ENCODE measurements at regions not wholly inside any gene's neighbourhood (a gene's known extent, or its start where the extent isn't known, plus 50 kb on each side); places are given as distances from the start of the nearest gene placed in this dataset.
A peak's percentile ranks its signal among the peaks of the same experiment; 100 is the strongest.

DNA sequence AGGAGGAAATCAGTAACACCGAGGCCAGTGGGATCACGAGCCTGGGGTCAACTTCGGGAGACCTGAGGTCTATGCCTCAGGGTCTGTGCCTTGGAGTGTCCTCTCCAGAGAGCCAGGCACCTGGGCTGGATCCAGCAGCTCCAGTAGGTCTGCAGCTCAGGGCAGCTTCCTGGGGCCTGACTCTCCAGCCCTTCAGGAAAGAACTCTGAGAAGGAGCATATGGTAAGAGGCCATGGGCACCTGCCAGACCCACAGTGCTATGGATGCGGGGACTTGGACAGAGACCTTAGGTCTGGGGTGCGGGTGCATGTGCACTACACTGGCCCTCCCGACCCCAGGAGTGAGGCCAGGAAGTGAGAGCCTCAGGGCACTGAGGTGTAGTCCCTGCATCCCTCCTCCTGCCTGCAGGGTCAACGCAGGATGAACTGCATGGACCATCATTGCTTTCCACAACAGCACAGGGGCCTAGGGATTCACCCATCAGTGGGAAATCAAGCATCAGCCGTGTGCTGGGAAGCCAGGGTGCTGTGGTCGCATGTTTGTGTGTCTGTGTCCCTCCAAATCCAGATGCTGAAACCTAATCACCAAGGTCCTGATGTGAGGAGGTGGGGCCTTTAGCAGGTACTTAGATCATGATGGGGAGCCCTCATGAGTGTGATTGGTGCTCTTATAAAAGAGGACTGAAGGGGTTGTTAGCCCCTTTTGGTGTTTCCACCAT, 210.9 kb upstream of the CST7 start:
- Histone ChIP-seq H3K27ac (ENCODE audit: extremely low read depth, low read depth, low read length) (no peak overlapping the region), H3K36me3 (ENCODE audit: control insufficient read depth in 2 of 2, insufficient read depth in 1 of 2, low read length in 2 of 2) (no peaks in the 10 kb centered on the region), H3K4me3 (ENCODE audit: low read depth, low read length) (no peak overlapping the region), H3K4me1 (ENCODE audit: control insufficient read depth, insufficient read depth, low read length) (no peaks in the 10 kb centered on the region), H3K9me3 (ENCODE audit: control insufficient read depth, insufficient read depth, low read depth, low read length) (no peaks in the 10 kb centered on the region)
- ChIA-PET POLR2A (no interaction called here), CTCF (no interaction called here)
- TF ChIP-seq REPIN1 (tag by site-specific recombination; IDR thresholded peaks at IDR 0.05; ENCODE audit: low read depth): no peak
- no peak for TF ChIP-seq ZNF302 (tag by site-specific recombination; IDR thresholded peaks at IDR 0.05; ENCODE audit: low read depth)
- TF ChIP-seq ZNF701 (tag by site-specific recombination; IDR thresholded peaks at IDR 0.05): no peak
- TF ChIP-seq ZXDB (tag by site-specific recombination; IDR thresholded peaks at IDR 0.05): no peak
- TF ChIP-seq, protein P1, sequence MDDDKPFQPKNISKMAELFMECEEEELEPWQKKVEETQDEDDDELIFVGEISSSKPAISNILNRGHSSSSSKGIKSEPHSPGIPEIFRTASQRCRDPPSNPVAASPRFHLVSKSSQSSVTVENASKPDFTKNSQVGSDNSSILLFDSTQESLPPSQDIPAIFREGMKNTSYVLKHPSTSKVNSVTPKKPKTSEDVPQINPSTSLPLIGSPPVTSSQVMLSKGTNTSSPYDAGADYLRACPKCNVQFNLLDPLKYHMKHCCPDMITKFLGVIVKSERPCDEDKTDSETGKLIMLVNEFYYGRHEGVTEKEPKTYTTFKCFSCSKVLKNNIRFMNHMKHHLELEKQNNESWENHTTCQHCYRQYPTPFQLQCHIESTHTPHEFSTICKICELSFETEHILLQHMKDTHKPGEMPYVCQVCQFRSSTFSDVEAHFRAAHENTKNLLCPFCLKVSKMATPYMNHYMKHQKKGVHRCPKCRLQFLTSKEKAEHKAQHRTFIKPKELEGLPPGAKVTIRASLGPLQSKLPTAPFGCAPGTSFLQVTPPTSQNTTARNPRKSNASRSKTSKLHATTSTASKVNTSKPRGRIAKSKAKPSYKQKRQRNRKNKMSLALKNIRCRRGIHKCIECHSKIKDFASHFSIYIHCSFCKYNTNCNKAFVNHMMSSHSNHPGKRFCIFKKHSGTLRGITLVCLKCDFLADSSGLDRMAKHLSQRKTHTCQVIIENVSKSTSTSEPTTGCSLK (tag by site-specific recombination; IDR thresholded peaks at IDR 0.05): no peak
- no peak for TF ChIP-seq ZNF23 (tag by site-specific recombination; IDR thresholded peaks at IDR 0.05; ENCODE audit: borderline replicate concordance)
- no peak for TF ChIP-seq ZNF37A (tag by site-specific recombination; IDR thresholded peaks at IDR 0.05)
- no peak for TF ChIP-seq ZNF354C (tag by site-specific recombination; IDR thresholded peaks at IDR 0.05; ENCODE audit: borderline replicate concordance, low read depth)
- no peak for TF ChIP-seq ZNF350 (tag by site-specific recombination; IDR thresholded peaks at IDR 0.05)
- no peak for TF ChIP-seq ZNF473 (tag by site-specific recombination; IDR thresholded peaks at IDR 0.05)

- Histone ChIP-seq H3K4me1 (ENCODE audit: control insufficient read depth, insufficient read depth, low read length) (no peaks in the 10 kb centered on the region), H3K9me3 (ENCODE audit: control insufficient read depth, insufficient read depth, low read depth, low read length) (no peaks in the 10 kb centered on the region), H3K36me3 (ENCODE audit: control insufficient read depth in 2 of 2, insufficient read depth in 1 of 2, low read length in 2 of 2) (no peaks in the 10 kb centered on the region), H3K27ac (ENCODE audit: extremely low read depth, low read depth, low read length) (no peak overlapping the region), H3K4me3 (ENCODE audit: low read depth, low read length) (no peak overlapping the region)
- ChIA-PET POLR2A (no interaction called here), CTCF (no interaction called here)
- no peak for TF ChIP-seq ZNF211 (tag by site-specific recombination; IDR thresholded peaks at IDR 0.05; ENCODE audit: low read depth)
- TF ChIP-seq PRDM1 (tag by site-specific recombination; IDR thresholded peaks at IDR 0.05): 0 out of 2 replicates have a peak, but pooled peaks have one; percentile 14
- TF ChIP-seq ZNF121 (tag by site-specific recombination; IDR thresholded peaks at IDR 0.05): no peak
- no peak for TF ChIP-seq ZNF214 (tag by site-specific recombination; IDR thresholded peaks at IDR 0.05; ENCODE audit: borderline replicate concordance)
- no peak for TF ChIP-seq ZNF488 (tag by site-specific recombination; IDR thresholded peaks at IDR 0.05)
Observed at GRCh38 chr20:24738981-24739633, 210.0 kb upstream of the CST7 start.

DNA sequence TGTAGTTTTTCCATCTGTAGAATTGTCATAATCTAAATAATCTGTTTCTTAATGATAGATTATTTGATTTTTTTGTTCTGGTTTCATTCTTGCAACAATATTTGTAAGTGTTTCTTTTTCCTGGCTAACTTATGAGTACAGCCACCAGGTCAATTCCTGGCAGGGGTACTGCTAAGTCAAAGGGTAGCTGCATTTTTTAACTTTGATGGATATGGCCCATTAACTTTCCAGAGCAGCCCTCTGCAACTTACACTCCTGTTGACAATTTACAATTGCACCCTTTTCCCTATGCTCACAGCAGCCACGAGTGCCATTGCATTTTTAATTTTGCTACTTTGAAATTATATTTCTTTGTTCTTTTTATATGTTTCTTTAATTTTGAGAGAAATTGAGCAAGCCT, 209.3 kb upstream of the CST7 start:
- Histone ChIP-seq H3K4me1 (ENCODE audit: control insufficient read depth, insufficient read depth, low read length) (no peaks in the 10 kb centered on the region), H3K36me3 (ENCODE audit: control insufficient read depth in 2 of 2, insufficient read depth in 1 of 2, low read length in 2 of 2) (no peaks in the 10 kb centered on the region), H3K27ac (ENCODE audit: extremely low read depth, low read depth, low read length) (no peak overlapping the region), H3K9me3 (ENCODE audit: control insufficient read depth, insufficient read depth, low read depth, low read length) (no peaks in the 10 kb centered on the region), H3K4me3 (ENCODE audit: low read depth, low read length) (no peak overlapping the region)
- TF ChIP-seq, protein P2, sequence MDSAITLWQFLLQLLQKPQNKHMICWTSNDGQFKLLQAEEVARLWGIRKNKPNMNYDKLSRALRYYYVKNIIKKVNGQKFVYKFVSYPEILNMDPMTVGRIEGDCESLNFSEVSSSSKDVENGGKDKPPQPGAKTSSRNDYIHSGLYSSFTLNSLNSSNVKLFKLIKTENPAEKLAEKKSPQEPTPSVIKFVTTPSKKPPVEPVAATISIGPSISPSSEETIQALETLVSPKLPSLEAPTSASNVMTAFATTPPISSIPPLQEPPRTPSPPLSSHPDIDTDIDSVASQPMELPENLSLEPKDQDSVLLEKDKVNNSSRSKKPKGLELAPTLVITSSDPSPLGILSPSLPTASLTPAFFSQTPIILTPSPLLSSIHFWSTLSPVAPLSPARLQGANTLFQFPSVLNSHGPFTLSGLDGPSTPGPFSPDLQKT (IDR thresholded peaks at IDR 0.05; ENCODE audit: borderline replicate concordance, low read depth, low read length): no peak
- TF ChIP-seq ZNF292 (tag by site-specific recombination; IDR thresholded peaks at IDR 0.05; ENCODE audit: borderline replicate concordance, low read depth) (no peak), OSR2 (tag by site-specific recombination; IDR thresholded peaks at IDR 0.05) (no peak), IKZF3 (tag by site-specific recombination; IDR thresholded peaks at IDR 0.05) (no peak), BCL6B (tag by site-specific recombination; IDR thresholded peaks at IDR 0.05) (no peak), FEZF1 (tag by site-specific recombination; IDR thresholded peaks at IDR 0.05) (no peak), ZNF155 (tag by site-specific recombination; IDR thresholded peaks at IDR 0.05) (no peak)
- CTCF ChIA-PET: no interaction called here
- POLR2A ChIA-PET: no interaction called here
